Effector CD8-positive, alpha-beta T cell (primary cell): ENCODE measurements at regions not wholly inside any gene's neighbourhood (a gene's known extent, or its start where the extent isn't known, plus 50 kb on each side); places are given as distances from the start of the nearest gene placed in this dataset.

Experiments
- DNase-seq: peaks from one replicate; lab custom pipeline; 2025; lab: John Stamatoyannopoulos, UW

DNA sequence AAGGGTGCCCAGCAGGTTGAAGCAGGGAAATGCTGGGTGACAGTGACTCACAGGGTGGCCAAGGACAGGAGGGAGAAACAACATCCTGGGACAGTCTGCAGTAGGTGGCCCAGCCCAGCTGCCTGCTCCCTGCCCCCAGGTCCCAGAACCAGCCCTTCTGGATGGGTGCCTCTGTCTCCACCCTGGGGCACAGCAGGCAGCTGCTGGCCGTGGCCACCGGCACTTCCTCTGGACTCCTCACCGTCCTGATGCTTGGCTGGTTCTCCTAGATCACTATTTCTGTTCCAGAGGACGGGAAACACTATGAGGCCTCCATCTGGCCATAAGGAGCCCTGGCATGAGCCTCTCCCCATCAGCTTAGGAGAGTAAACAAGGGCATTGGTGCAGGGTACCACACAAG is 258.9 kb downstream of the XXYLT1 start:
- DNase-seq: no peak

DNA sequence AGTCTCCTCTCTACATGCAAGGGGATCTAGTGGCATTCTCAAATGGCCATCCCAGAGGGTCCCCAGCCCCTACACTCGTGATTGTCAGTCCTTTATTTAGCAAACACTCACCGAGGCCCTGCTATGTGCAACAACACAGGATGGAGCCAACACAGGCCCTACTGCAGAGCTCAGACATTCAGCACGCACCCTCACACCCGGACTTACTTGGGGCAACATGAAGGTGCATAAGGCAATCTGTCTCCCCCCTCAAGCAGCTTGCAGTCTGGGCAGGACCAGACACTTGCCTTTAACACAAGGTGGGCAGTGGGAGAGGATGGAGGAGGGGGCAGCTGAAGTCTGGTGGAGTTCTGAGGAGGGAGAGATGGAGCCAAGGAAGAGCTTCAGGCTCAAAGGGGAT is 258.4 kb downstream of the XXYLT1 start:
- no peak for DNase-seq

DNA sequence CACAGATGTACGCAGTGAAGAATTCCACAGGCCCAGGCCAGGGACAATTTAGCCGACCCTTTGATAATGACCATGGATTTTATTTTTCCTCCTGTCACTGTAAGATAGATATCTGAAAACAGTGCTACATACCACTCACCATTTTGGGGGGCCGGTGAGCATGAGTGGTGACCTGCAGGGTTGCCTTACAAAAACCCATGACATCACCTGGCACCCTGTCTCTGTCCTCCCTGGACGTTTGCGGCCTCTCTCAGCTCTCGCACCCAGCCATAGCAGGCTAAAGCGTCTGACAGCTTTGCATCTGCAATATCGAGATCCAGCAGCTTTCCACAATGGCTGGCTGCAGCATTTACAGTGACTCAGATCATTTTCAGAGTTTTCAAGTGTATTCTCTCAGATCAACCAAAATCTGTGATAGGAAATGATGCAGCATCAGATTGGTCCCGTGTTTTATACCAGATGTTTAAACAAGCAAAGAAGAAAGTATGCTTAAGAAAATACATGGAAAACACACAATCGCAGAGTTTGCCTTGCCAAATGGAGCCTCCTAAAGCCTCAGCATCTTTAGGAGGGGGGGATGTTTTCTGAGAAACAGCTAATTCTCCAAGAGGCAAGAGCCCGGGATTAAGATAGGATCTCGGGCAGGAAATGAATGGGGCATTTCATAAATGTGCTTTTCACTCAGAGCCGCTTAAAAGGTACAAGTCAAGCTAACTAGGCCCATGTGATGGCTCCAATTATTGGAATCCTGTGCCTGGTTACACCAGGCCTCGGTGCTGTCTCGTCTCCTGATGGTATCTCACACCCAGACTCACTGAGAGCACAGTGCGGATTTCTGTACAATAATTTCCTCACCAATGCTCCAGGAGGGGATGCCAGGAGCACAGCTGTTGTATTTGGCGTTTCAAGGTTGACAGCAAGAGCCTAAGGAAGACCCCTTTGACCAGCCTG is 257.3 kb downstream of the XXYLT1 start:
- DNase-seq: no peak

DNA sequence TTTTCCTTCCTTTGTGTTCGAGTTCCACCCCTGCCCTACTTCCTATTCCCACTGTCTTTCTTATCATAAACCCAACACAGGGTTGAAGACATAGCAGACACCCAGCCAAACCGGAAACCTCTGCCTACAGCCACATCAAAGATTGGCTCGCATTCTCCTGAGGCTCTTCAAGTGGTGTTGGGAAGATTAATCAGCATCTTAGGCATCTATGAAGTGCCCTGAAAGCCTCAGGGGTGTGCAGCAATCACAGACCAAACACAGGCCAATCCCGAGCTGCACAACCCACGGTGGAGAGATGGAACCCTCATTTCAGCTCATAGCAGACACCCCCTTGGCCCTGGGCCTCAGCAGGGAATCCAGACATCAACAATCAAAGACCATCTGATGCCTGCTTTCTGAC is 255.9 kb downstream of the XXYLT1 start:
- no peak for DNase-seq

DNA sequence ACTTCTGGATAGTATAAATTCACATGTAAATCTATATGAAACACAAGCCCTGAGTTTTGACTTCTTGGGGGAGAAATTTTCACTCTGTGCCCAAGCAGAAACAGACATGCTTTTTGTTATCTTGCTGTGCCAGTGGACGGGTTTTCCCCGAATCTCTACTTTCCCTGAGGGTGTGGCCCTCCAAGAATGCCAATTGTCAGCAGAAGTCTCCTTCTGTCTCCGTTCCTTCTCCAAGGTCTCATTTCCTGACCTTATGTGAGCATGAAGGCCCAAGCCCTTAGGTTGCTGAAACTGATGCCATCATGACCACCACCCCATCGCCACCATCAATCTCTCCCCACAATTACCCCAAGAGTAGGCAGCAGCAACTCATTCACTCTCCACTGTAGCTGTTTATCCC is 253.8 kb downstream of the XXYLT1 start:
- DNase-seq: no peak
